Mucosa of descending colon (tissue), 3 donors: ENCODE measurements at regions not wholly inside any gene's neighbourhood (a gene's known extent, or its start where the extent isn't known, plus 50 kb on each side); places are given as distances from the start of the nearest gene placed in this dataset.

Experiments used
- ATAC-seq: fragments of 200-7000 bp; cut with Tn5 transposase; one replicate; pipeline ENCODE4 v1.9.1; 2020; ENCODE audit warnings: mild to moderate bottlenecking, moderate library complexity
- DNase-seq, 3 donors: peaks; one replicate each; pipeline ENCODE4 v3.0.0-alpha.2; 2020
- H3K36me3 ChIP-seq: fragments of 200-600 bp; one replicate; pipeline ENCODE4 v1.8.0; 2021; ENCODE audit warnings: low read depth, mild to moderate bottlenecking
- H3K4me1 ChIP-seq: fragments of 200-600 bp; one replicate; pipeline ENCODE4 v1.8.0; 2021; ENCODE audit warnings: low read depth, mild to moderate bottlenecking
- H3K4me3 ChIP-seq: fragments of 200-600 bp; one replicate; pipeline ENCODE4 v1.8.0; 2021; ENCODE audit warnings: mild to moderate bottlenecking
- H3K9me3 ChIP-seq: fragments of 200-600 bp; one replicate; pipeline ENCODE4 v1.8.0; 2021; ENCODE audit warnings: mild to moderate bottlenecking
- CTCF ChIP-seq: fragments of 200-600 bp; IDR thresholded peaks from one replicate; pipeline ENCODE4 v1.8.0; 2022; ENCODE audit warnings: antibody characterized with exemption, mild to moderate bottlenecking
- intact Hi-C, 2 donors: fragments of 100-400 bp; cut with DNase I in 1 of 2; cut with micrococcal nuclease in 1 of 2; formaldehyde crosslinking; loops; one replicate each; pipeline versions ENCODE4 v1.11.0 to v1.11.1; 2022; cut with DNase I, micrococcal nuclease
- donor health status: DM: no; HTN: no; CAD: no; lungs with moderate emphysema.
- donor health status: DM: no; HTN: no; CAD: no.
- donor health status: DM: no; HTN: yes; CAD: no.

GRCh38 chr6:23202207-23202606 lies 632.8 kb downstream of the HDGFL1 start:
- Histone ChIP-seq H3K9me3 (peaks cover 2% of the 10 kb centered on the region), H3K4me3 (no peak overlapping the region), H3K36me3 (no peaks in the 10 kb centered on the region), H3K4me1 (no peaks in the 10 kb centered on the region)
- no peak for ATAC-seq
- TF ChIP-seq CTCF = no peak
- DNase-seq = no peak
- intact Hi-C loops = no loop called here

- Histone ChIP-seq H3K4me1 (no peaks in the 10 kb centered on the region), H3K9me3 (peaks cover 7% of the 10 kb centered on the region), H3K4me3 (no peak overlapping the region), H3K36me3 (no peaks in the 10 kb centered on the region)
- intact Hi-C loops = no loop called here
- TF ChIP-seq CTCF = no peak
- DNase-seq (no peak), ATAC-seq (no peak)
These were observed 643.0 kb downstream of the HDGFL1 start for GRCh38 chr6:23212398-23212797.

GRCh38 chr6:23213193-23213592 lies 643.8 kb downstream of the HDGFL1 start:
- Histone ChIP-seq H3K9me3 (no peaks in the 10 kb centered on the region), H3K4me1 (no peaks in the 10 kb centered on the region), H3K36me3 (no peaks in the 10 kb centered on the region), H3K4me3 (no peak overlapping the region)
- intact Hi-C loops = no loop called here
- no peak for TF ChIP-seq CTCF
- DNase-seq (no peak), ATAC-seq (no peak)

- no peaks in the 10 kb centered on the region for H3K9me3 ChIP-seq
- H3K4me3 ChIP-seq = no peak overlapping the region
- no peak for TF ChIP-seq CTCF
- DNase-seq (no peak), ATAC-seq (no peak)
- no peaks in the 10 kb centered on the region for H3K4me1 ChIP-seq
- H3K36me3 ChIP-seq = no peaks in the 10 kb centered on the region
- intact Hi-C loops = no loop called here
These were observed 644.3 kb downstream of the HDGFL1 start for GRCh38 chr6:23213651-23214050.

GRCh38 chr6:23218751-23219150 lies 649.4 kb downstream of the HDGFL1 start:
- Histone ChIP-seq H3K4me1 (no peaks in the 10 kb centered on the region), H3K36me3 (no peaks in the 10 kb centered on the region), H3K4me3 (no peak overlapping the region), H3K9me3 (no peaks in the 10 kb centered on the region)
- DNase-seq (no peak), ATAC-seq (no peak)
- no peak for TF ChIP-seq CTCF
- intact Hi-C loops = no loop called here

- ATAC-seq = no peak
- intact Hi-C loops = no loop called here
- Histone ChIP-seq H3K4me3 (no peak overlapping the region), H3K36me3 (no peaks in the 10 kb centered on the region), H3K4me1 (no peaks in the 10 kb centered on the region), H3K9me3 (peaks cover 8% of the 10 kb centered on the region)
- no peak for DNase-seq
- no peak for TF ChIP-seq CTCF
These were observed 653.4 kb downstream of the HDGFL1 start for GRCh38 chr6:23222724-23223123.
